H9 (cell line): ENCODE measurements at regions not wholly inside any gene's neighbourhood (a gene's known extent, or its start where the extent isn't known, plus 50 kb on each side); places are given as distances from the start of the nearest gene placed in this dataset.

Experiments
- DNase-seq: peaks from one replicate; pipeline ENCODE4 v3.0.0-alpha.2; 2017
- H2AFZ ChIP-seq: one replicate; pipeline ENCODE4 v1.6.1; 2013; ENCODE audit warnings: mild to moderate bottlenecking, low read length, control low read depth, moderate library complexity
- H2AK5ac ChIP-seq: 2 replicates; pipeline ENCODE4 v1.6.1; 2013; ENCODE audit warnings: low read length, control low read depth, mixed read lengths; ENCODE audit not compliant: insufficient read length
- H2BK120ac ChIP-seq: one replicate; pipeline ENCODE4 v1.6.1; 2013; ENCODE audit warnings: low read depth, mild to moderate bottlenecking, low read length, control low read depth, inconsistent platforms; ENCODE audit not compliant: poor library complexity, severe bottlenecking
- H2BK12ac ChIP-seq: 2 replicates; pipeline ENCODE4 v1.6.1; 2013; ENCODE audit warnings: low read length, control low read depth, mixed read lengths, low read depth; ENCODE audit not compliant: insufficient read length
- H2BK15ac ChIP-seq: 2 replicates; pipeline ENCODE4 v1.6.1; 2013; ENCODE audit warnings: low read depth, low read length, control low read depth
- H2BK20ac ChIP-seq: one replicate; pipeline ENCODE4 v1.6.1; 2013; ENCODE audit warnings: low read depth, mild to moderate bottlenecking, low read length, control low read depth, inconsistent platforms; ENCODE audit not compliant: poor library complexity, severe bottlenecking
- H2BK5ac ChIP-seq: 2 replicates; pipeline ENCODE4 v1.6.1; 2013; ENCODE audit warnings: low read length, control low read depth, mixed read lengths; ENCODE audit not compliant: insufficient read length
- H3K14ac ChIP-seq: 2 replicates; pipeline ENCODE4 v1.6.1; 2013; ENCODE audit warnings: low read length, control low read depth; ENCODE audit not compliant: insufficient read depth
- H3K18ac ChIP-seq: 2 replicates; pipeline ENCODE4 v1.6.1; 2013; ENCODE audit warnings: low read depth, mild to moderate bottlenecking, mixed read lengths, low read length, control low read depth; ENCODE audit not compliant: insufficient read length
- H3K23ac ChIP-seq: 2 replicates; pipeline ENCODE4 v1.6.1; 2013; ENCODE audit warnings: low read length, control low read depth, mixed read lengths, low read depth; ENCODE audit not compliant: insufficient read length
- H3K23me2 ChIP-seq: 2 replicates; pipeline ENCODE4 v1.6.1; 2013; ENCODE audit warnings: low read depth, mild to moderate bottlenecking, mixed read lengths, low read length, control low read depth; ENCODE audit not compliant: insufficient read length, poor library complexity, severe bottlenecking
- H3K27ac ChIP-seq: 2 replicates; pipeline ENCODE4 v1.5.1; 2013; ENCODE audit warnings: low read length, control low read depth, mixed read lengths, low read depth; ENCODE audit not compliant: insufficient read length
- H3K27me3 ChIP-seq: 2 replicates; pipeline ENCODE4 v1.6.1; 2013; ENCODE audit warnings: low read length, control low read depth, inconsistent platforms; ENCODE audit not compliant: insufficient read depth
- H3K4ac ChIP-seq: 2 replicates; pipeline ENCODE4 v1.6.1; 2013; ENCODE audit warnings: low read depth, mild to moderate bottlenecking, control low read depth, inconsistent platforms, low read length, moderate library complexity
- H3K4me1 ChIP-seq: 2 replicates; pipeline ENCODE4 v1.6.1; 2013; ENCODE audit warnings: low read length, control low read depth, inconsistent platforms; ENCODE audit not compliant: insufficient read depth
- H3K4me2 ChIP-seq: 2 replicates; pipeline ENCODE4 v1.6.1; 2013; ENCODE audit warnings: low read length, control low read depth, mixed read lengths; ENCODE audit not compliant: insufficient read length, insufficient read depth
- H3K56ac ChIP-seq: 2 replicates; pipeline ENCODE4 v1.6.1; 2013; ENCODE audit warnings: low read depth, mild to moderate bottlenecking, mixed read lengths, low read length, control low read depth; ENCODE audit not compliant: insufficient read length
- H3K79me1 ChIP-seq: 2 replicates; pipeline ENCODE4 v1.6.1; 2013; ENCODE audit warnings: low read depth, mild to moderate bottlenecking, moderate library complexity, low read length, control low read depth, inconsistent platforms; ENCODE audit not compliant: insufficient read depth, poor library complexity, severe bottlenecking
- H3K79me2 ChIP-seq: 2 replicates; pipeline ENCODE4 v1.6.1; 2013; ENCODE audit warnings: low read length, control low read depth, inconsistent platforms; ENCODE audit not compliant: insufficient read depth
- H3K9ac ChIP-seq: 2 replicates; pipeline ENCODE4 v1.6.1; 2013; ENCODE audit warnings: low read length, control low read depth, mixed read lengths; ENCODE audit not compliant: insufficient read length; ENCODE audit errors: extremely low read depth
- H3K9me3 ChIP-seq: one replicate; pipeline ENCODE4 v1.6.1; 2013; ENCODE audit warnings: low read depth, low read length, inconsistent platforms; ENCODE audit not compliant: control insufficient read depth
- H3T11ph ChIP-seq: one replicate; pipeline ENCODE4 v1.6.1; 2013; ENCODE audit warnings: mild to moderate bottlenecking, low read length, control low read depth, inconsistent platforms
- H4K20me1 ChIP-seq: one replicate; pipeline ENCODE4 v1.6.1; 2013; ENCODE audit not compliant: control insufficient read depth, insufficient read length, insufficient read depth
- H4K5ac ChIP-seq: 2 replicates; pipeline ENCODE4 v1.6.1; 2013; ENCODE audit warnings: low read depth, mild to moderate bottlenecking, mixed read lengths, low read length, control low read depth; ENCODE audit not compliant: insufficient read length
- H4K8ac ChIP-seq: replicated peaks from 2 replicates; pipeline ENCODE4 v1.6.1; 2013; ENCODE audit warnings: low read length, control low read depth, mixed read lengths, low read depth; ENCODE audit not compliant: insufficient read length
- H4K91ac ChIP-seq: 2 replicates; pipeline ENCODE4 v1.6.1; 2013; ENCODE audit warnings: low read depth, mild to moderate bottlenecking, moderate library complexity, mixed read lengths, low read length, control low read depth; ENCODE audit not compliant: insufficient read length
- H3K27ac Mint-ChIP-seq, 3 experiments: 2 replicates in 2 of 3; 3 replicates in 1 of 3; pipeline ENCODE4 v1.8.0; 2020 to 2021; ENCODE audit warnings: mixed read lengths in 3 of 3, mild to moderate bottlenecking in 1 of 3, moderate library complexity in 1 of 3
- H3K27me3 Mint-ChIP-seq: 2 replicates; pipeline ENCODE4 v1.8.0; 2021; ENCODE audit warnings: low read depth, mild to moderate bottlenecking, moderate library complexity, mixed read lengths
- H3K36me3 Mint-ChIP-seq, 3 experiments: 2 replicates in 2 of 3; 3 replicates in 1 of 3; pipeline ENCODE4 v1.8.0; 2020 to 2021; ENCODE audit warnings: low read depth in 3 of 3, mixed read lengths in 3 of 3; ENCODE audit not compliant: insufficient read depth in 1 of 3
- H3K4me1 Mint-ChIP-seq, 2 experiments: 2 replicates each; pipeline ENCODE4 v1.8.0; 2020; ENCODE audit warnings: mixed read lengths in 2 of 2
- H3K4me3 Mint-ChIP-seq, 2 experiments: 2 replicates in 1 of 2; 3 replicates in 1 of 2; pipeline ENCODE4 v1.8.0; 2020 to 2021; ENCODE audit warnings: mild to moderate bottlenecking in 2 of 2, mixed read lengths in 2 of 2, moderate library complexity in 1 of 2
- H3K9me3 Mint-ChIP-seq, 2 experiments: 2 replicates in 1 of 2; 3 replicates in 1 of 2; pipeline ENCODE4 v1.8.0; 2020; ENCODE audit warnings: mild to moderate bottlenecking in 2 of 2, mixed read lengths in 2 of 2, moderate library complexity in 1 of 2
- WGBS: extraction: QIAGEN DNeasy Blood & Tissue Kit; methylation state at CpG from one replicate; pipeline ENCODE4 v1.1.7; 2013; ENCODE audit warnings: missing lambda C conversion rate, low lambda C conversion rate, mixed read lengths; ENCODE audit not compliant: insufficient read length; ENCODE audit errors: extremely low coverage; 5-methylcytosine and 5-hydroxymethylcytosine counted together
- TF ChIP-seq, protein P1 (sequence below): fragments of 200-600 bp; sonication (generic); conservative IDR thresholded peaks from 3 replicates; pipeline ENCODE4 v1.8.0; 2021; ENCODE audit warnings: antibody characterized with exemption, mild to moderate bottlenecking

DNA sequence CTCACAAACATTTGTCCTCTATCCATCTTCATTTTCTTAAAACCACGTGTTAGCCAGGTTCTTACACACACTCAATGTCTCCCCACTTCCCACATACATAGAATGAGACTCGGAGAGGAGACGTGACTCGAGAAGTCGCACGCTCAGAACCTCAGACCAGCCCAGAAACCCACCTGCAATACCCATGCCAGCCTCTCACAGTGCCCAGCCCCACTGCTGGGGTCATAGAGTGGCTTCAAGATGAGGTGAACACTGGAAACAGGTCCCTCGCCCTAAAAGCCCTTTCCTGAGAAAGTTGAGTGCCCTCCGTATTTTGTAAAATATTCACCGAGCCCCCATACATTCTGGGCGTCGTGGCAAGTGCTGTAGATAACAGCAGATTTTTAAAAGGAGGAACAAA is 487.4 kb downstream of the EIPR1 start:
- no CpG with 5 or more reads among the region's 11 CpGs for WGBS
- Histone ChIP-seq H2BK15ac (no peak overlapping the region), H3K79me1 (no peaks in the 10 kb centered on the region), H3K27ac (no peak overlapping the region), H2AFZ (no peak overlapping the region), H2BK120ac (no peak overlapping the region), H4K20me1 (no peaks in the 10 kb centered on the region), H3K9ac (no peak overlapping the region), H4K8ac (no peak overlapping the region), H3K4me2 (no peak overlapping the region), H3T11ph (no peak overlapping the region), H3K4me1 (no peaks in the 10 kb centered on the region; the same call in 1 of the 2 replicates), H3K79me2 (no peaks in the 10 kb centered on the region), H3K23ac (no peak overlapping the region), H2BK12ac (no peak overlapping the region), H3K27me3 (no peaks in the 10 kb centered on the region), H3K4ac (no peak overlapping the region), H2AK5ac (no peak overlapping the region), H3K23me2 (no peaks in the 10 kb centered on the region), H4K5ac (no peak overlapping the region), H3K18ac (no peak overlapping the region), H3K9me3 (no peaks in the 10 kb centered on the region), H3K56ac (no peak overlapping the region), H3K14ac (no peak overlapping the region; the same call in 1 of the 2 replicates), H2BK5ac (no peak overlapping the region), H2BK20ac (no peak overlapping the region), H4K91ac (no peak overlapping the region)
- TF ChIP-seq, protein P1, sequence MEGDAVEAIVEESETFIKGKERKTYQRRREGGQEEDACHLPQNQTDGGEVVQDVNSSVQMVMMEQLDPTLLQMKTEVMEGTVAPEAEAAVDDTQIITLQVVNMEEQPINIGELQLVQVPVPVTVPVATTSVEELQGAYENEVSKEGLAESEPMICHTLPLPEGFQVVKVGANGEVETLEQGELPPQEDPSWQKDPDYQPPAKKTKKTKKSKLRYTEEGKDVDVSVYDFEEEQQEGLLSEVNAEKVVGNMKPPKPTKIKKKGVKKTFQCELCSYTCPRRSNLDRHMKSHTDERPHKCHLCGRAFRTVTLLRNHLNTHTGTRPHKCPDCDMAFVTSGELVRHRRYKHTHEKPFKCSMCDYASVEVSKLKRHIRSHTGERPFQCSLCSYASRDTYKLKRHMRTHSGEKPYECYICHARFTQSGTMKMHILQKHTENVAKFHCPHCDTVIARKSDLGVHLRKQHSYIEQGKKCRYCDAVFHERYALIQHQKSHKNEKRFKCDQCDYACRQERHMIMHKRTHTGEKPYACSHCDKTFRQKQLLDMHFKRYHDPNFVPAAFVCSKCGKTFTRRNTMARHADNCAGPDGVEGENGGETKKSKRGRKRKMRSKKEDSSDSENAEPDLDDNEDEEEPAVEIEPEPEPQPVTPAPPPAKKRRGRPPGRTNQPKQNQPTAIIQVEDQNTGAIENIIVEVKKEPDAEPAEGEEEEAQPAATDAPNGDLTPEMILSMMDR: no peak
- peak; percentile 11 for DNase-seq
- no peaks in the 10 kb centered on the region for H3K4me1 Mint-ChIP-seq
- H3K27ac Mint-ChIP-seq: no peak overlapping the region
- H3K27me3 Mint-ChIP-seq: no peaks in the 10 kb centered on the region; the same call in 1 of the 2 replicates
- no peaks in the 10 kb centered on the region for H3K36me3 Mint-ChIP-seq
- H3K4me3 Mint-ChIP-seq: no peak overlapping the region
- H3K9me3 Mint-ChIP-seq: no peaks in the 10 kb centered on the region; a peak in 1 of 5 replicates
